ENCODE measurements at regions not wholly inside any gene's neighbourhood (a gene's known extent, or its start where the extent isn't known, plus 50 kb on each side); places are given as distances from the start of the nearest gene placed in this dataset.

DNA sequence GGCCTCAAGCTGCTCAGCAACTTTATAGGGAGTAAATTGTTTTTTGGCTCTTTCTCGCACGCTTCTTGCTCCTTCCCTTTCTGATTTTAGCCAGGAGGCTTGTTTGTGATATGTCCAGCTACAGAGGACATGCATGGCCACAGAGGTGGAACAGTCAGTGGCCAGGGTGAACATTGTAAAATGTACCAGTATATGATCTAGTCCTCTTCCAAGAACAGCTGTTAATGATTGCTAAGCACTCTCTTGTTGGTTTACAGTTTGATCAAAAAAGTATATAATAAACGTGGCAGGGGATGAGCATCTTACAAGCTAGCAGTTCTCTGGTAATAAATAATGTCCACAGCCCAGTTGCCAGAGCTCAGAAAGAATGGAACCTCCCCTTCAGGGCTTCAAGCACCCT is 461.7 kb upstream of the DYNLRB2 start:
- no peak overlapping the region for H3K4me3 ChIP-seq (ENCODE audit: low read depth, low read length)
- no peak for ATAC-seq (ENCODE audit: low read depth in 2 of 2)
- H3K27me3 ChIP-seq (ENCODE audit: control insufficient read depth, insufficient read depth, low read length): no peaks in the 10 kb centered on the region
- H3K27ac Mint-ChIP-seq: no peak overlapping the region
- DNase-seq: no peak
- H3K36me3 ChIP-seq (ENCODE audit: control insufficient read depth, insufficient read depth, low read length): no peaks in the 10 kb centered on the region
- no peaks in the 10 kb centered on the region for H3K4me1 Mint-ChIP-seq
- H3K4me1 ChIP-seq (ENCODE audit: control insufficient read depth, insufficient read depth, low read length, poor library complexity, severe bottlenecking): no peaks in the 10 kb centered on the region
- H3K27ac ChIP-seq (ENCODE audit: insufficient read depth, low read length, poor library complexity, severe bottlenecking): no peak overlapping the region
- H3K9me3 ChIP-seq (ENCODE audit: control insufficient read depth in 2 of 2, low read length in 2 of 2): no peaks in the 10 kb centered on the region
- H3K36me3 Mint-ChIP-seq: no peaks in the 10 kb centered on the region
- no peak overlapping the region for H3K4me3 Mint-ChIP-seq
- peaks cover 0 to 5% (median 0%) of the 10 kb centered on the region in 7 donors for H3K9me3 Mint-ChIP-seq
- H3K27me3 Mint-ChIP-seq: peaks cover 5% of the 10 kb centered on the region

DNA sequence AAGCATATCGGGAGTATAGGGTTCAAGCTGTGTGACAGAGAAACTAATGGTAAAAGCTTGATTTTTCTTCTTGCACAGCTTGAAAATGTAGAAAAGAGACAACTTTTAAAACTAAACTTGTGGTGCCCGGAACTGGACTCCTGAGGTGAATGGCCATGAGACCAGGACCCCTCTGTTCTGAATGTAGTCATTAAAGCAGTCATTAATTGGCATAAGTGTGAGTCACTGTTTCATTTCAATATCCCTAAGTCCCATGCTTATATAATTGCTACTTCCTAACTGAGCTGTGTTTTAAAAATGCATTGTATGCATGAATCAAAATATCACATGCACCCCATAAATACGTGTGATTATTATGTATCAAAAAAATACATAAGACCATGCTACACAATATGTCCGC is 463.1 kb upstream of the DYNLRB2 start:
- ATAC-seq (ENCODE audit: low read depth in 2 of 2) (no peak), DNase-seq (no peak)
- Mint-ChIP-seq H3K4me3 (no peak overlapping the region), H3K27me3 (no peaks in the 10 kb centered on the region), H3K4me1 (no peaks in the 10 kb centered on the region), H3K9me3 (peaks cover 0 to 5% (median 0%) of the 10 kb centered on the region in 7 donors), H3K36me3 (no peaks in the 10 kb centered on the region), H3K27ac (no peak overlapping the region)
- Histone ChIP-seq H3K27me3 (ENCODE audit: control insufficient read depth, insufficient read depth, low read length) (no peaks in the 10 kb centered on the region), H3K27ac (ENCODE audit: insufficient read depth, low read length, poor library complexity, severe bottlenecking) (no peak overlapping the region), H3K4me1 (ENCODE audit: control insufficient read depth, insufficient read depth, low read length, poor library complexity, severe bottlenecking) (no peaks in the 10 kb centered on the region), H3K4me3 (ENCODE audit: low read depth, low read length) (no peak overlapping the region), H3K9me3 (ENCODE audit: control insufficient read depth in 2 of 2, low read length in 2 of 2) (no peaks in the 10 kb centered on the region), H3K36me3 (ENCODE audit: control insufficient read depth, insufficient read depth, low read length) (no peaks in the 10 kb centered on the region)

DNA sequence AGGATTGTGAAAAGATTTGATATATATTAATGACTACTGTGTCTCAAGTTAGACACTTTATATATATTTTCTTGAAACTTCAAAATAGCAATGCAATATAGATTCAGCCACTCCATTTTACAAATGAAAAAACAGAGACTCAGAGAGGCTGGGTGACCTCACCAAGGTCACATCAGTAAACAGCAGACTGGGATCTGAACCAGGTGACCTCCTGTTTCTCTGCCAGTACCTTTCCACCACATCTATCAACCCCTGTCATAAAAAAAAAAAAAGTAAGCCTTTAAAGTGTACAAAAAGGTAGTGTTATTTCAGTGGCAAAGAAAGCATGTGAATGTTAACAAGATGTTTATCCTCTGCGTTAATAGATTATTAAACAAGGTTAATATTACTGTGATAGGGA is 466.5 kb upstream of the DYNLRB2 start:
- no peaks in the 10 kb centered on the region for H3K4me1 Mint-ChIP-seq
- Histone ChIP-seq H3K4me1 (ENCODE audit: control insufficient read depth, insufficient read depth, low read length, poor library complexity, severe bottlenecking) (no peaks in the 10 kb centered on the region), H3K9me3 (ENCODE audit: control insufficient read depth in 2 of 2, low read length in 2 of 2) (no peaks in the 10 kb centered on the region), H3K4me3 (ENCODE audit: low read depth, low read length) (no peak overlapping the region), H3K27me3 (ENCODE audit: control insufficient read depth, insufficient read depth, low read length) (no peaks in the 10 kb centered on the region), H3K27ac (ENCODE audit: insufficient read depth, low read length, poor library complexity, severe bottlenecking) (no peak overlapping the region), H3K36me3 (ENCODE audit: control insufficient read depth, insufficient read depth, low read length) (no peaks in the 10 kb centered on the region)
- H3K4me3 Mint-ChIP-seq: no peak overlapping the region
- H3K27ac Mint-ChIP-seq: no peak overlapping the region
- peaks cover 0 to 2% (median 0%) of the 10 kb centered on the region in 7 donors for H3K9me3 Mint-ChIP-seq
- H3K27me3 Mint-ChIP-seq: peaks cover 7% of the 10 kb centered on the region
- DNase-seq (no peak), ATAC-seq (ENCODE audit: low read depth in 2 of 2) (no peak)
- no peaks in the 10 kb centered on the region for H3K36me3 Mint-ChIP-seq

DNA sequence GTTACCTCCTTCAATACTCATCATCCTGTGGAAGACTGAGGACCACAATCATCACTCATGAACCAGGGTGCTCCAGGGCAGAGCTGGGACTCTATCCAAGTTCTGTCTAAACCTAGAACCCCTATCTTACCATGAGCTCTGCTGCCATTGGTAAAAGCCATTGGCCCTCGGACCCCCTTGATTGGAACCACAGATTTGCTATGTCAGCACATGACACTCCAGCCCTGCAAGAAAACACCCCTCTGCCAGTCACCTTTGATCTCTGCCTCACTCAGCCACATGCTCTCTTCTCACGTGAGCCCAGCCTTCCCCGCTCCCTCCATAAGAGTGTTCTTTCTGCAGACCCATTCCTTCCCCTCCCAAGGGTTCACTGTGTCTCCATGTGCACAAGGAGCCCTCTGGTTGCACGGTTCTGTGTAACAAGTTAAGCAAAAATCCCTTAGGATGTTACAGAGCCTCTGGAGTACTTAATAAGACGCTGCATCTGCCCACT is 468.8 kb upstream of the DYNLRB2 start:
- H3K27ac Mint-ChIP-seq: no peak overlapping the region
- no peak overlapping the region for H3K4me3 Mint-ChIP-seq
- Histone ChIP-seq H3K36me3 (ENCODE audit: control insufficient read depth, insufficient read depth, low read length) (no peaks in the 10 kb centered on the region), H3K4me3 (ENCODE audit: low read depth, low read length) (no peak overlapping the region), H3K27ac (ENCODE audit: insufficient read depth, low read length, poor library complexity, severe bottlenecking) (no peak overlapping the region), H3K4me1 (ENCODE audit: control insufficient read depth, insufficient read depth, low read length, poor library complexity, severe bottlenecking) (no peaks in the 10 kb centered on the region), H3K27me3 (ENCODE audit: control insufficient read depth, insufficient read depth, low read length) (no peaks in the 10 kb centered on the region), H3K9me3 (ENCODE audit: control insufficient read depth in 2 of 2, low read length in 2 of 2) (no peaks in the 10 kb centered on the region)
- peaks cover 7% of the 10 kb centered on the region for H3K27me3 Mint-ChIP-seq
- no peaks in the 10 kb centered on the region for H3K4me1 Mint-ChIP-seq
- peaks cover 0 to 2% (median 0%) of the 10 kb centered on the region in 7 donors for H3K9me3 Mint-ChIP-seq
- ATAC-seq (ENCODE audit: low read depth in 2 of 2): no peak
- H3K36me3 Mint-ChIP-seq: no peaks in the 10 kb centered on the region
- DNase-seq: no peak

DNA sequence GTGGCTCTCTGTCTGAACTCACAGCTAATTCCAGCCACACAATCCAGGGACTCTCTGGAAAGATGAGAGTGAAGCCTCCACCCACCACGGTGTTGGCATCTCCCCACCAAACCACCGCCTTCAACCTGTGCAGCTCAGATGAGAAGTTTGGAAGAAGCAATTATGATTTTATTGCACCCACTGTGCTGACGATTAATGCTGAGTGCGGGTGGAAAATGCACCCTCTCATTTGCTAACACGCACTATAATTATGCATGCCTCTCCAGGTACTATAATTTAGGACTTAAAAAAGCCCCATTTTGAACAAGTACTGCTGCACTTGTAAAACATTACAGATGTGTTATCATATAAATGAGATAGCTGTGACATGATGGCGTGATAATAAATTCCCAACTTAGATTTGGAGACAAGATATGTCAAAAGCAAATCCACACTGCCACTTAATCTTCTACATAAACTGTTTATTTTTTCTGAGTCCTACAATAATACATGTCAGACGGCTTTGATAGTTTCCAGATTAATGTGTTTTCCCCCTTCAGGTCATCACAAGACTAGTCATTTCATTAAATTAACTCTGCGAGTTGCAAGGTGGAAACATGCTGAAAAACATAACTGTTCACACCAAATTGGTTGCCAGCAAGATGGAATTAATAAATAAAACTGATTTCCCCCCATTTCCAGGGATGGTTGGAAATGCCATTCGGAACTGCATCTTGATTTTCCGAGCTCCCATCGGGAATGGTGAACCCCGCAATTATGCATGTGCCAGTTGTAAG is 466.5 kb upstream of the MAF start:
- H3K27ac Mint-ChIP-seq: no peak overlapping the region
- ATAC-seq (ENCODE audit: low read depth in 2 of 2) (no peak), DNase-seq (no peak)
- Histone ChIP-seq H3K9me3 (ENCODE audit: control insufficient read depth in 2 of 2, low read length in 2 of 2) (no peaks in the 10 kb centered on the region), H3K4me3 (ENCODE audit: low read depth, low read length) (no peak overlapping the region), H3K36me3 (ENCODE audit: control insufficient read depth, insufficient read depth, low read length) (no peaks in the 10 kb centered on the region), H3K4me1 (ENCODE audit: control insufficient read depth, insufficient read depth, low read length, poor library complexity, severe bottlenecking) (no peaks in the 10 kb centered on the region), H3K27ac (ENCODE audit: insufficient read depth, low read length, poor library complexity, severe bottlenecking) (no peak overlapping the region), H3K27me3 (ENCODE audit: control insufficient read depth, insufficient read depth, low read length) (no peaks in the 10 kb centered on the region)
- no peak overlapping the region for H3K4me3 Mint-ChIP-seq
- H3K27me3 Mint-ChIP-seq: peaks cover 7% of the 10 kb centered on the region
- H3K4me1 Mint-ChIP-seq: no peaks in the 10 kb centered on the region
- no peaks in the 10 kb centered on the region for H3K36me3 Mint-ChIP-seq
- H3K9me3 Mint-ChIP-seq: peaks cover 0 to 2% (median 0%) of the 10 kb centered on the region in 7 donors

DNA sequence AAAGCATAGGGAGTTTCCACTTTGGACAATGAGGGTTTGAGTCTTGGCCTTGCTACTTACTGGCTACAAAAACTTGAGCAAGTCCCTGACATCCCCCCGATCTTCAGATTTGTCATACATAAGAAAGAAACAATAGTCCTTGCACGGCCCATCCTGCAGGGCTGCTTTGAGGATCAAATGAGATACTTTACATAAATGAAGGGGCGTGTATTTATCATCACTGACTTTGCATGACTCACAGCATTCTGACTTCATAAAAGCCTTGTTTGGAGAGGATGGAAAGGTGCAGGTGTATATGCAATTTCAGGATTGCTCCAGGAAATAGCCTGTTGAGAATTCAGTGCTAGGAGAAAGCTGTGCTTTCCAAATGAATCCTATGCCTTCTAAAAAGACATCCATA is 465.0 kb upstream of the MAF start:
- Mint-ChIP-seq H3K4me3 (no peak overlapping the region), H3K4me1 (no peaks in the 10 kb centered on the region)

DNA sequence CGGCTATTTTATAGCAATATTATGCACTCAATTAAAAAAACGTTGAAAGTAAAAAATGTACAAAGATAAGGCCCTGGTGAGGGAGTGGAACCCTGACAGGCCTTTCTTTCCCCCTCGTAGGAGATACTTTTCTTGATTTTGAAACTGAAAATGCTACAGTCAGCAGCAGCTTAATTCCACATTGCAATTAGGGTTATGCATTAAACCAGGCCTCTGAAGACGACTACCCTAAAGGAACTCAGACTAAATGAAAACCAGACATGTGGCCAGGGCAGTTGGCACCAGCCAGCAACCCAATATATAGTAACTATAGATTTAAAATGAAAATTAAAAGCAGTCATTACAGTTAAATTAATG is 463.2 kb upstream of the MAF start:
- H3K9me3 ChIP-seq (ENCODE audit: control insufficient read depth in 2 of 2, low read length in 2 of 2): no peaks in the 10 kb centered on the region
- Mint-ChIP-seq H3K4me3 (no peak overlapping the region), H3K9me3 (no peaks in the 10 kb centered on the region), H3K27me3 (no peaks in the 10 kb centered on the region), H3K27ac (peak overlapping the region in 1 of 3 donors; percentile 54), H3K36me3 (no peaks in the 10 kb centered on the region), H3K4me1 (no peaks in the 10 kb centered on the region)
- no peaks in the 10 kb centered on the region for H3K4me1 ChIP-seq (ENCODE audit: control insufficient read depth, insufficient read depth, low read length, poor library complexity, severe bottlenecking)
- H3K27ac ChIP-seq (ENCODE audit: insufficient read depth, low read length, poor library complexity, severe bottlenecking): no peak overlapping the region
- DNase-seq: no peak
- no peak overlapping the region for H3K4me3 ChIP-seq (ENCODE audit: low read depth, low read length)
- H3K27me3 ChIP-seq (ENCODE audit: control insufficient read depth, insufficient read depth, low read length): no peaks in the 10 kb centered on the region
- H3K36me3 ChIP-seq (ENCODE audit: control insufficient read depth, insufficient read depth, low read length): no peaks in the 10 kb centered on the region
- no peak for ATAC-seq (ENCODE audit: low read depth in 2 of 2)

More for the DNA sequence above, 465.0 kb upstream of the MAF start:
- Histone ChIP-seq H3K4me1 (ENCODE audit: control insufficient read depth, insufficient read depth, low read length, poor library complexity, severe bottlenecking) (no peaks in the 10 kb centered on the region), H3K27me3 (ENCODE audit: control insufficient read depth, insufficient read depth, low read length) (no peaks in the 10 kb centered on the region), H3K36me3 (ENCODE audit: control insufficient read depth, insufficient read depth, low read length) (no peaks in the 10 kb centered on the region), H3K4me3 (ENCODE audit: low read depth, low read length) (no peak overlapping the region), H3K27ac (ENCODE audit: insufficient read depth, low read length, poor library complexity, severe bottlenecking) (no peak overlapping the region), H3K9me3 (ENCODE audit: control insufficient read depth in 2 of 2, low read length in 2 of 2) (no peaks in the 10 kb centered on the region)
- Mint-ChIP-seq H3K9me3 (peaks cover 0 to 2% (median 0%) of the 10 kb centered on the region in 7 donors), H3K27me3 (peaks cover 6% of the 10 kb centered on the region), H3K27ac (no peak overlapping the region), H3K36me3 (no peaks in the 10 kb centered on the region)
- ATAC-seq (ENCODE audit: low read depth in 2 of 2): no peak
- no peak for DNase-seq

DNA sequence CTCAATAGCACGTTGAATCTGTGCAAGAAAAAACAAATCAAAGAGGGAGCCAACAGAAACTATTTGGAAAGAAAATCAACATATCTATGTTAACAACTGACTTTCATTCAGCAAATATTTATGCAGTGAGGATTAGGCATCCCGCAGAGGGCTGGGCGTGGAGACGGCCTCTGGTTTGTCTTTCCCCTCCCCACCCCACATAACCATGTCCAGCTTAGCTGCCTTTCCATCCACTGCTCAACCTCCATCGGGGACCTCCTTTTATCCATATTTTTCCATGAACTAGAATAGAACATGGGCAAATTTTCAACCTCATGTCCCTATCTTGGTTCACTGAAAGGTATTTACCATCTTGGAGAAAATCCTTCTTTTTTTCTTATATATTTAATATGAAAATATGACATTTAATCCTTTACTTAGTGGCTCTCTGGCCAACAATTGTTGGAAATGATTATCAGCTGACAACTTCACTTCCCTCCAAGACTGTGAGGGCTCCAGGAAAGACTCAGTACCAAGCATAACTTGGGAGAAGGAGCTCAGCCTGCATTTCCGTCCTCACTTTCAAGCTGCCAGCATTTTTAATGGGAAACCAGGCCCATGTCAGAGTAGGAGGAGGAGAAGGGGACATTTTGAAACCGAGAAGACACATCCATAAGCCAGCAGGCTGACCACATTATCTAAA is 462.6 kb upstream of the MAF start:
- H3K4me1 Mint-ChIP-seq: no peaks in the 10 kb centered on the region
- no peak overlapping the region for H3K4me3 ChIP-seq (ENCODE audit: low read depth, low read length)
- H3K27me3 Mint-ChIP-seq: no peaks in the 10 kb centered on the region
- no peak overlapping the region for H3K27ac Mint-ChIP-seq
- H3K4me1 ChIP-seq (ENCODE audit: control insufficient read depth, insufficient read depth, low read length, poor library complexity, severe bottlenecking): no peaks in the 10 kb centered on the region
- H3K4me3 Mint-ChIP-seq: no peak overlapping the region
- no peaks in the 10 kb centered on the region for H3K9me3 ChIP-seq (ENCODE audit: control insufficient read depth in 2 of 2, low read length in 2 of 2)
- no peak for DNase-seq
- H3K27ac ChIP-seq (ENCODE audit: insufficient read depth, low read length, poor library complexity, severe bottlenecking): no peak overlapping the region
- H3K36me3 ChIP-seq (ENCODE audit: control insufficient read depth, insufficient read depth, low read length): no peaks in the 10 kb centered on the region
- no peaks in the 10 kb centered on the region for H3K9me3 Mint-ChIP-seq
- no peak for ATAC-seq (ENCODE audit: low read depth in 2 of 2)
- no peaks in the 10 kb centered on the region for H3K27me3 ChIP-seq (ENCODE audit: control insufficient read depth, insufficient read depth, low read length)
- H3K36me3 Mint-ChIP-seq: no peaks in the 10 kb centered on the region

Data from CD4-positive, CD25-positive, alpha-beta regulatory T cell (primary cell).